ENCODE measurements at regions not wholly inside any gene's neighbourhood (a gene's known extent, or its start where the extent isn't known, plus 50 kb on each side); places are given as distances from the start of the nearest gene placed in this dataset.
"Not testable (repeated sequence)": the region's sequence is repeated elsewhere in the genome, so short reads cannot be mapped to it uniquely, and the experiment has no call there.

DNA sequence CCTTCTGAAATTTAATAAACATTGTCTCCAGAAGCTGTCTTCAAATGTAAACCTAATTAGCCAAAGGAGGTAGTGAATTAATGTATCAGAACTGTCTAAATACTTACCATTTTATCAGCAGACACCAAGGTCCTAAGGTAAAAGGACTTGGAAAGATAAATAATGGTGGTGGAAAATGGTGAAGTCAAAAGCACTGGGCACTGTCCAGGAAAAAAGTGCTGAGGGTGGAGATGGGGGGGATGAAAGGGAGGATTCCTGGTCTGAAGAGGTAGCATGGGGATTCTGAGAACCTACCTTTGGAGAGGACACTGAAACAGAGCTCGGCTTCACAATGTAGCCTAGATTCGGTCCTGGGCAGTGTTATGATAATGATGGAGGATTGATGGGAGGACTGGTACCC lies 149.0 kb upstream of the DPH6 start:
- Mint-ChIP-seq H3K4me3 (no peak overlapping the region), H3K4me1 (ENCODE audit: low read depth) (no peaks in the 10 kb centered on the region), H3K27me3 (ENCODE audit: low read depth) (peaks cover 5% of the 10 kb centered on the region), H3K9me3 (no peaks in the 10 kb centered on the region), H3K36me3 (ENCODE audit: insufficient read depth) (no peaks in the 10 kb centered on the region)
- ATAC-seq (no peak), DNase-seq (no peak)

DNA sequence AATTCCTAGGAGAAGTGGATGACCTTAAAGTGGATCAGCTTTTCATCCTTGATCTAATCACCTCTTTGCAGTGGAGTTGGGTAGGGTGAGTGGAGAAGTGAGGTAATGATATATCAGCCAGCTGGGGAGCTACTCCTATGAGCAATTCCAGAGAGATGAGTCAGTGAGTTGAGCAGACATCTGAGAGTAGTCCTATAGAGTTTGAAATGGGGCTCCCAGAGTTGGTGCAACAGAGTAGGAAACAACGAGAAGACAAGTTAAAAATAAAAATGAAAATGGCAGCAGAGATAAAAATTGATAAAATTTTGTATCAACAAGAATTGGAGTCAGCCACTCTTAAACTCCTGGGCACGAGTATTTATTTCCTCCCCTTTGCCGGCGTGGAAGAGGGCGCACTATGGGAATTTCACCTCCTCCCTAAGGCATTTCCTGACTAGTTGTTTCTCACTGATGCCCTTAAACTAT lies 150.8 kb upstream of the DPH6 start:
- ATAC-seq (no peak), DNase-seq (no peak)
- no peaks in the 10 kb centered on the region for H3K36me3 Mint-ChIP-seq (ENCODE audit: insufficient read depth)

DNA sequence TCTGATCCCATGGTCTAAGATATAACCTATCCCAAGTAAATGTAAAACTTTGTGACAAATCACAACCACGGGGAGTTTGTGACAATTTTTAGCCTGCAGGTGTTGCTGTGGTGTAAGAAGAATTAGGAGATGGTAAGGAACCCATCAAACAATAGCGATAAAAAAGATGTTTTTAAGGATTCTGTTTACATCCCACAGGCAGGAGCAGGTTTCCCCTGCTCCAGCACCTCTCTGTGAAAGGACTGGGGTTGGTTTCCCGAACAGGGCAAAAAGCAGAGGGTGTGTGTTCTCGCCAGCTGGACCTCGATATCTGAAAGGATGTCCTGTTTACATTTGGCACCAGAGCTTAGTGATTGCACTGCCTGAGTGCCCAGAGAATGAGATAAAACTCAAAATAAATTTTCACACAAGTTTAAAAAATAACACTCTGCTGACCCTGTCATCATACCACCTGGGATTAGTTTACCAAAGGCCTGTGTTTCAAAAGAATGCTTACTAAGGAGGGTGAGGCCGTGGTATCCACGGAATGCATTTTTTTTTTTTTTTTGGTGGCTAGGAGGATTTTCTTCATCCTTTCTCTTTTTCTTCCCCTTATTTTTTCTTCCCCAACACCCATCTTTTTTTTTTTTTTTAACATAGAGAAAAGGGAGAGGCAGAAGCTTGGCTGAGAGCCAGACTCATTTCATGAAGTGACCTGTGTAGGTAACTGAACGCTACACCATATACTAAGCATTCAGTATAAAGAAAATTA lies 151.8 kb upstream of the DPH6 start:
- Mint-ChIP-seq H3K36me3 (ENCODE audit: insufficient read depth) (no peaks in the 10 kb centered on the region), H3K27me3 (ENCODE audit: low read depth) (peaks cover 1% of the 10 kb centered on the region), H3K9me3 (no peaks in the 10 kb centered on the region), H3K4me1 (ENCODE audit: low read depth) (no peaks in the 10 kb centered on the region), H3K4me3 (no peak overlapping the region)
- ATAC-seq = no peak
- no peak for DNase-seq

More for the DNA sequence above, 150.8 kb upstream of the DPH6 start:
- H3K27me3 Mint-ChIP-seq (ENCODE audit: low read depth) = peaks cover 1% of the 10 kb centered on the region
- H3K4me1 Mint-ChIP-seq (ENCODE audit: low read depth) = no peaks in the 10 kb centered on the region
- H3K9me3 Mint-ChIP-seq = no peaks in the 10 kb centered on the region
- no peak overlapping the region for H3K4me3 Mint-ChIP-seq

DNA sequence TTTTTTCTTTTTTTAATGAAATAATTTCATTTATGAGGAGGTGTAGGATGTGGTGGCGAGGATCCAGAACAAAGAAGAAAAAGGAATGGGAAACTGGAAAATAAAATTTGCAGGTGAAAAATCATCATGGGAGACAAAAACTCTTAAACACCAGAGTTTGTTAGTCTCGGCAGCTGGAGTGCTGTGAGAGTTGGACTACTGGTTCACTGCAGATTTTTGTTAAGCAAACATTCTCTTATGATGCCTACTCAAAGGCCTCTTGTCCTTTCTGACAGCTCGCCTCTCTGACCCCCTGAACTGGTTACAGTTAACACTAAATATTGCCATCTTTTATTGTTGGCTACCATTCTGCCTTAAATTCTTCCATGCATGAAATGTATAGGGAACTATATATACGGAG lies 152.4 kb upstream of the DPH6 start:
- Mint-ChIP-seq H3K9me3 (no peaks in the 10 kb centered on the region), H3K27me3 (ENCODE audit: low read depth) (peaks cover 1% of the 10 kb centered on the region)

DNA sequence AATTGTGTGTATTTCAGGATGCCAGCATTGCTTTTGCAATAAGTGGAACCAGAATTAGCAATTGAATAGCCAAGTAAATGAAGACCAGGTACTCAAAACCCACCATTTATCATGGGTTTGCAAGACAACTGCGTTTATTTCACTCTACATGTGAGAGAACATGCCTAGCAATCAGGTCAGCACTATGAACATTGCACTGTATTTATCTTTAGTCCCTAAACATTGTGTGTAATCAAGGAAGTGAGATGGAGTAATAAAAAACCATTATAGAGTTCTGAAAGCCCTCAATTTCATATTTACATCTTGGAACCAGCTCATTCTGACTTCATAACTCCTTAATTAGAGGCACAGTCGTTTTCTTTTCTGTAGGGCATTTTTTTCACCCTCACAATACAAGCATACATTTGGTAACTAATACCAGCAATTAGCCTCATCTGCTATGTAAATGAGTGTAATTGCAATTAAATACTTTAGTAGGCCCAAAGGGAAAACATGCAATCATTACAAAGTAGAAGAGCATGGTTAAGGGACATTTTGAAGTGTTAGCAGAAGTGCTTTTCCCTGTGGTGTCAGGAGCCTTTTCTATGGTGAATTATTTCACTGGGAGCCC lies 153.1 kb upstream of the DPH6 start:
- Mint-ChIP-seq H3K4me3 (no peak overlapping the region), H3K9me3 (no peaks in the 10 kb centered on the region), H3K4me1 (ENCODE audit: low read depth) (no peaks in the 10 kb centered on the region), H3K36me3 (ENCODE audit: insufficient read depth) (no peaks in the 10 kb centered on the region), H3K27me3 (ENCODE audit: low read depth) (peaks cover 1% of the 10 kb centered on the region)
- DNase-seq (no peak), ATAC-seq (no peak)

More for the DNA sequence above, 152.4 kb upstream of the DPH6 start:
- ATAC-seq (no peak), DNase-seq (no peak)
- no peaks in the 10 kb centered on the region for H3K4me1 Mint-ChIP-seq (ENCODE audit: low read depth)
- no peaks in the 10 kb centered on the region for H3K36me3 Mint-ChIP-seq (ENCODE audit: insufficient read depth)
- no peak overlapping the region for H3K4me3 Mint-ChIP-seq

DNA sequence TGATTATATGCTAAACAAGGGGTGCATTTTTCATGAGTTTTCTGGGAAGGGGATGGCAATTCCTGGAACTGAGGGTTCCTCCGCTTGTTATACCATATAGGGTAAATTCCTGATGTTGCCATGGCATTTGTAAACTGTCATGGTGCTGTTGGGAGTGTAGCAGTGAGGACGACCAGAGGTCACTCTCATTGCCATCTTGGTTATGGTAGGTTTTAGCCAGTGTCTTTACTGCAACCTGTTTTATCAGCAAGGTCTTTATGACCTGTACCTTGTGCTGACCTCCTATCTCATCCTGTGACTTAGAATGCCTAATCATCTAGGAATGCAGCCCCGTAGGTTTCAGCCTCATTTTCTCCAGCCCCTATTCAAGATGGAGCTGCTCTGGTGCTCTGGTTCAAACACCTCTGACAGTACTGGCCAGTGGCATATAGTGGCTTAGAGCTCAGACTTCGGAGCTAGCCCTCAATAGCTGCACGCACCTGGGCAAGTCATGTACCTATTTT lies 154.2 kb upstream of the DPH6 start:
- not testable (repeated sequence) for DNase-seq; H3K4me1 Mint-ChIP-seq (ENCODE audit: low read depth); H3K36me3 Mint-ChIP-seq (ENCODE audit: insufficient read depth); H3K27me3 Mint-ChIP-seq (ENCODE audit: low read depth); H3K4me3 Mint-ChIP-seq; H3K9me3 Mint-ChIP-seq; ATAC-seq

DNA sequence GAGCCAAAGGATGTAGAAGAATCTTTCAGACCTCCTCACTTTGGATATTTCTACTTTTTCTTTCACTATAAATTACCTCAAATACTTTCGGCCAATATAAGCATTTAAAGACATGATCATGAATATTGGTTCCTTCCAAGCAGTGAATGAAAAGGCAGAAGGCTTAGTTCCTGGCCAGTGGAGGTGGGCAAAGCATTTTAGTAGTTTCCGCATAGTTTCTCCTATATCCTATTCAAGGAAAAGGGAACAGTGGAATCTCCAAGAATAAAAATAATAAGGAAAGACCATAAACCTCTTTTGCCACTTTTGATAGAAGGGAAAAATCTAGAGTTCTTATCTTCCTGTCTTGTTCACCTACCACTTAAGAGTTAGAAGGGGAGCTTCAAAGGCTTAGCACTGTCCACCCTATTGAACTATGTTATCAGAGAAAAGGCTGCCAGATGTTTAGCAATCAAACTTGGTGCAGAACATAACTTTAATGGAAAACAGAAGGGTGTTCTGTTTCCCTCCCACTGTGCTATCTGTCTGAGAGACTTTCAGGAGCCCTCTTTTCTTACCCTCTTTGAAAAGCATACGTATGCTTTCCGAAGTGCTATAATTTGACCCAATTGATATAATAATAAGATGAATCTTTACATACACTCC lies 155.6 kb upstream of the DPH6 start:
- H3K4me1 Mint-ChIP-seq (ENCODE audit: low read depth) = no peaks in the 10 kb centered on the region
- DNase-seq (no peak), ATAC-seq (no peak)
- H3K27me3 Mint-ChIP-seq (ENCODE audit: low read depth) = no peaks in the 10 kb centered on the region
- H3K36me3 Mint-ChIP-seq (ENCODE audit: insufficient read depth) = no peaks in the 10 kb centered on the region
- H3K4me3 Mint-ChIP-seq = no peak overlapping the region
- no peaks in the 10 kb centered on the region for H3K9me3 Mint-ChIP-seq

DNA sequence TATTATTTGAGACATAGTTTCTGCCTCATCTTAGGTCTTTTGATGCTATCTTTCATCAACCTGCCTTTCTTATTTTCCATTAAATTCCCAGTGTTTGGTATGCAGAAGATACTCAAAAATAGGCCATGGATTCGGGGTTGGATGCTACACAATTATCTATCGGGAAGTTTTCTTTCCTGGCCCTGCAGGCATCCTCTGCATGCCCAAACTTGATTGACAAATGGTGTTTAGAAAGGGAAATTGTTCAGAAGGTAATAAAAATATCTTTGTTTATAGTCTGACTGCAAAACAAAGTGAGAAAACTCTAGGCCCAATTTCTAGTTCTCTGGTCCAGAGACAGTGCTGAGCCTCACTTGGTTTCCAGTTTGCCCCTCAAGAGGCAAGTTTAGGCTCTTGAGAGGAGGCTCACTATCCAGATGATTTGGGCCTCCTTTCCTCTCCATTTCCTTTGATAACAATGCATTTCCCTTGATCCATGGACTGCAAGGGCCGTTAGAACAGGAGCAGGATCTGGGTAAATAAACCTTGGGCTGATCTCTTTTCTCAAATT lies 157.1 kb upstream of the DPH6 start:
- Mint-ChIP-seq H3K27me3 (ENCODE audit: low read depth) (no peaks in the 10 kb centered on the region), H3K4me3 (no peak overlapping the region), H3K9me3 (no peaks in the 10 kb centered on the region), H3K36me3 (ENCODE audit: insufficient read depth) (no peaks in the 10 kb centered on the region), H3K4me1 (ENCODE audit: low read depth) (no peaks in the 10 kb centered on the region)
- DNase-seq = no peak
- ATAC-seq = no peak

DNA sequence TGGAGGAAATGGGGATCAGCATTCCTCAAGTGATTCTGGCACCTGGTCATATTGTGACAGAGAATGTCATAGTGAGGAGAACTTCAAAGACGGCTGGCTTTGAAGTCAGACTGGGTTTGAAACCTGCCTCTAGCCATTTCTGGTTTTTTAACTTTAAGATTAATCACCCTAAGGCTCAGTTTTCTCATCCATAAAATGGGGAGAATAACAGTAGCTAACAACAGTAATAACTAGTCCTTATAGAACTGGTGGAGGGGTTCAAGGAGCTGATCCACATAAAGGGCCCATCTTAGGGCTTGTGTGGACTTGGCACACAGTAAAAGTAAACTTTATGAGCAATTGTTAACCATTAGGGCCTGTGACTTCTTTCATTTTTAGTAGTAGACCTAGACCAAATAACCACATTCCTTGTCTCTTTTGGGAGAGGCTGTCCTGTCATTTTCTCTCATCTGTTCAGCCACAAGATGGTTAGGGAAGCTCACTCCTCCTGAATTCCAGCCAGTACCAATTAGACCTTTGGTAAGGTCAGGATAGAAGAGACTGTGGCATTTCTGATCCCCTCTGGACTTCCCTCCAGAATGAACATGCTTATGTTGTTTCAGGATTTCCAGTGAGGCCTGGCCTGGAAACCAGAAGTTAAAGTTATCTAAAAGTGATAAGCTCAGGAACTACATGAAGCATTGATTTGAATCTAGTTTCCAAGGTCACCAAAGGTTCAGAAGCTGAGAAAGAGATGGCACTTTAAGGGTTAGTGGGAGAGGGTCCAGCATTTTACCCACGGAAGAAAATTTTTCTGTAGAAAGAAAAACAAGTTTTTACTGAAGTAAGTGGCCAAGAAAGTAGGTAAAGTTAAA lies 159.3 kb upstream of the DPH6 start:
- DNase-seq (no peak), ATAC-seq (no peak)
- Mint-ChIP-seq H3K4me1 (ENCODE audit: low read depth) (no peaks in the 10 kb centered on the region), H3K4me3 (no peak overlapping the region), H3K9me3 (no peaks in the 10 kb centered on the region), H3K27me3 (ENCODE audit: low read depth) (no peaks in the 10 kb centered on the region), H3K36me3 (ENCODE audit: insufficient read depth) (no peaks in the 10 kb centered on the region)

DNA sequence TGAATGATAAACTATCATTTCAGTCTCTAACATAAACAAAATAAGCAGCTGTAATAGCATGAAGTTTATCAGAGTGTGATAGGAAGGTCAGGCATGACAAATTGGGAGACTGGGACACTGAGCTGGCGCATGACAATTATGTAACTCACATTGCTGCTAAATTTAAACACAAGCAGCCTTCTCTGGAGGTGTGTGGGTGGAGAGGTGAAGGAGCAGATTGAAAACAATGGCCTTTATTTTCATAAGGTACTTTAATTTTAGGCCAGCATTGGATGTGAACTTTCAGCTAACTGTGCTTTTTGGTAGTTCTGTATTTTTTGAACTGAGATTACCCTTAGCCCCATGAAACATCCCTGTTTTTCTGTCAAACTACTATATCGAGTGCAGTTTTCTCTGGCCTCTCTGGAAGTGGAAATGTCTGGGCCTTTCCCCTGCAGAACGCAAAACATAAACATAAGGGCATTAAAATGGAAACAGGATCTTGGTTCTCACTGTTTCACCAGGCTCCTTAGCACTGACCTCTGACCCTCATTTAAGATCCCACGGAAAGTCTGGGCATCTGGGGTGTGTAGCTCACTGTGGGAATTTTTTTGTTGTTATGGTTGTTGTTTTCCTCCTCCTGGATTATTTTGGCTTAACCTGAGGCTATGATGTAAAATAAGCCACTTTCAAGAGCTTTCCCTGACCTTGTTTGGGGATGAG lies 160.1 kb upstream of the DPH6 start:
- no peaks in the 10 kb centered on the region for H3K27me3 Mint-ChIP-seq (ENCODE audit: low read depth)
- H3K36me3 Mint-ChIP-seq (ENCODE audit: insufficient read depth) = no peaks in the 10 kb centered on the region
- no peaks in the 10 kb centered on the region for H3K9me3 Mint-ChIP-seq
- no peak for DNase-seq
- H3K4me3 Mint-ChIP-seq = no peak overlapping the region
- H3K4me1 Mint-ChIP-seq (ENCODE audit: low read depth) = no peaks in the 10 kb centered on the region
- no peak for ATAC-seq

DNA sequence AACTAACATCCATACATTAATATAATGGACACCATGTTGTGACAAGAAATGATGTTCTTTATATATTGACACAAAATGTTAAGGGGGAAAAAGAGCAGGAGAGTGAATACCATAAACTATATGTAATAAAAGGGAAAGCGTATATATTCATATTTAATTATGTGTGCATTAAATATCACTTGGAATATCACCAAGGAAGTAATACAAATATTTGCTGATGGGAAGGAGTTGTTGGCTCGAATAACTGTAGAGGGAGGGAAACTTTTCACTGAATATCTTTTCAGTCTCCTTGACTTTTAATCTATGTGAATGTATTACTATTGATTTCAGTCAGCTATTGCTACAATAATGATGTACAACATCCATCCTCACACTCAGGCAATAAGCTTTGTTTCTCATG lies 167.0 kb upstream of the DPH6 start:
- Mint-ChIP-seq H3K36me3 (ENCODE audit: insufficient read depth) (no peaks in the 10 kb centered on the region), H3K4me1 (ENCODE audit: low read depth) (no peaks in the 10 kb centered on the region), H3K27me3 (ENCODE audit: low read depth) (peaks cover 10% of the 10 kb centered on the region), H3K9me3 (peaks cover 4% of the 10 kb centered on the region), H3K4me3 (no peak overlapping the region)
- DNase-seq (no peak), ATAC-seq (no peak)

DNA sequence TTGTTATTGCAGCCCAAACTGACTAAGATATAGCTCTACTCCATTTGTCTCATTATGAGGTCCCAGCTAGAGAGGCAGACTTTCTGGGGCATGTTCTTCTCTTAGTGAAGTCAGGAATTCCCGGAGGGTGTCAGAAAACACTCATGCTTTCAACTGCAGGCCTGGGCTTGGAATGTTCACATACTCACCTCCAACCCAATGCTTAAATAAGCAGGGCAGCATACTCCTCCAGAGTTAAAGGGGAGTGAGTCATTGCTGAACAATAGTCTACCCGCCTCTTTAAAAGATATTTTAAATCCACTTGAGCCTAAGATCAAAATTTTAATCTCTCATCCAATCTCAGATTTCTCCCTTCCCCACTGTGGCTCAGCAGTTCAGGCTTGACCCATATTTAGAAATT lies 167.8 kb upstream of the DPH6 start:
- H3K4me3 Mint-ChIP-seq = no peak overlapping the region
- DNase-seq = no peak
- peaks cover 4% of the 10 kb centered on the region for H3K9me3 Mint-ChIP-seq
- no peaks in the 10 kb centered on the region for H3K36me3 Mint-ChIP-seq (ENCODE audit: insufficient read depth)
- ATAC-seq = no peak
- peaks cover 10% of the 10 kb centered on the region for H3K27me3 Mint-ChIP-seq (ENCODE audit: low read depth)
- H3K4me1 Mint-ChIP-seq (ENCODE audit: low read depth) = no peaks in the 10 kb centered on the region

DNA sequence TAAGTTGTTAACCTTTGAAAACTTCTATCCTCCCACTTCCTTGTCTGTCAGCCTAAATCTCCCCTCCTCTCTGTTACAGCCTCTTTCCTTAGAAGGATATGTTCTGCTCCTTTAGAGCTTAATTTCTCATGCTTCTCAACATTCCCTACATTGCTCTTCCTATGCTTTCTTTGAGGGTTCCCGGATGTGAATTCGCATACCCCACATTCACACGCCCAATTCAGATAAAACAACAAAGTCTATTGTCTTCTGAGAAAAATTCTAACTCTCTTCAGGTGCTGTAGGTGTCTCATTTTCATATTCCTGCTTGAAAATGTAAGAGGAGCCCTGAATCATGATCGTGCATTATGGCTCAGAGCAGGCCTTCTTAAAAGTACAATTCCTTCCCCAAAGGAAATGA lies 171.8 kb upstream of the DPH6 start:
- no peak overlapping the region for H3K4me3 Mint-ChIP-seq
- peaks cover 6% of the 10 kb centered on the region for H3K27me3 Mint-ChIP-seq (ENCODE audit: low read depth)
- DNase-seq = no peak
- ATAC-seq = no peak
- H3K9me3 Mint-ChIP-seq = peaks cover 4% of the 10 kb centered on the region
- H3K36me3 Mint-ChIP-seq (ENCODE audit: insufficient read depth) = no peaks in the 10 kb centered on the region
- no peaks in the 10 kb centered on the region for H3K4me1 Mint-ChIP-seq (ENCODE audit: low read depth)

Measured in activated T-cell treated with anti-CD3 and anti-CD28 coated beads, Interleukin-2, amount 50 U/mL, for 4 hours (primary cell).